ENCODE measurements at regions not wholly inside any gene's neighbourhood (a gene's known extent, or its start where the extent isn't known, plus 50 kb on each side); places are given as distances from the start of the nearest gene placed in this dataset.

DNA sequence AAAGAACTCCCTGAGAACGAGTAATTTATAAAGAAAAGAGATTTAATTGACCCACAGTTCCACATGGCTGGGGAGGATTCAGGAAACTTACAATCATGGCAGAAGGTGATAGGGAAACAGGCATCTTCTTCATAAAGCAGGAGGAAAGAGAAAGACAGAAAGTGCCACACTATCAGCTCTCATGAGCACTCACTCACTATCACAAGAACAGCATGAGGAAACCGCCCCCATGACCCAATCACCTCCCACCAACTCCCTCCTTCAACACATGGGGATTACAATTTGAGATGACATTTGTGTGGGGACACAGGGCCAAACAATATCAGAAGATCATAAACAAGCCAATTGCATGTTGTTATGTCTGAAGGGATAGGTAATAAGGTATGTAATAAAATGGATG, 935.9 kb upstream of the COX7C start:
- TF ChIP-seq POLR2A (IDR thresholded peaks at IDR 0.05; ENCODE audit: low read length) (no peak), GATA1 (IDR thresholded peaks at IDR 0.05; ENCODE audit: low read depth, low read length) (no peak)

Measured in erythroblast (primary cell).